Right renal pelvis (tissue), 4 donors: ENCODE measurements at regions not wholly inside any gene's neighbourhood (a gene's known extent, or its start where the extent isn't known, plus 50 kb on each side); places are given as distances from the start of the nearest gene placed in this dataset.

Experiments
- DNase-seq, 4 donors: peaks; one replicate each; pipeline ENCODE4 v3.0.0-alpha.2; 2013; ENCODE audit warnings: low read depth in 4 of 4, low spot score in 3 of 4, missing footprints in 1 of 4

- DNase-seq: no peak
Measured at GRCh38 chr10:78566284-78567111, 502.3 kb upstream of the ZMIZ1 start.

GRCh38 chr10:78567680-78568455, 500.9 kb upstream of the ZMIZ1 start:
- DNase-seq: no peak

- no peak for DNase-seq
Measured at GRCh38 chr10:78568620-78569019, 500.1 kb upstream of the ZMIZ1 start.

GRCh38 chr10:78570633-78571235, 498.0 kb upstream of the ZMIZ1 start:
- no peak for DNase-seq

- DNase-seq: no peak
Measured at GRCh38 chr10:78571286-78571685, 497.5 kb upstream of the ZMIZ1 start.

- DNase-seq: no peak
Measured at GRCh38 chr10:78571891-78572290, 496.9 kb upstream of the ZMIZ1 start.

- DNase-seq: no peak
Measured at GRCh38 chr10:78572565-78572964, 496.2 kb upstream of the ZMIZ1 start.

GRCh38 chr10:78574547-78574946, 494.2 kb upstream of the ZMIZ1 start:
- DNase-seq: no peak

- no peak for DNase-seq
Measured at GRCh38 chr10:78575400-78575799, 493.4 kb upstream of the ZMIZ1 start.

- DNase-seq: no peak
Measured at GRCh38 chr10:78576276-78576675, 492.5 kb upstream of the ZMIZ1 start.

GRCh38 chr10:78577712-78578111, 491.1 kb upstream of the ZMIZ1 start:
- no peak for DNase-seq

GRCh38 chr10:78578929-78579328, 489.8 kb upstream of the ZMIZ1 start:
- no peak for DNase-seq

- DNase-seq: no peak
Measured at GRCh38 chr10:78579576-78579975, 489.2 kb upstream of the ZMIZ1 start.

- no peak for DNase-seq
Measured at GRCh38 chr10:78579995-78580394, 488.8 kb upstream of the ZMIZ1 start.

- no peak for DNase-seq
Measured at GRCh38 chr10:78581133-78581694, 487.6 kb upstream of the ZMIZ1 start.

GRCh38 chr10:78582540-78582939, 486.2 kb upstream of the ZMIZ1 start:
- no peak for DNase-seq

GRCh38 chr10:78584266-78584665, 484.5 kb upstream of the ZMIZ1 start:
- DNase-seq: no peak

- DNase-seq: peak in 1 of 4 donors; percentile 40
Measured at GRCh38 chr10:78584681-78585080, 484.1 kb upstream of the ZMIZ1 start.

GRCh38 chr10:78585952-78586351, 482.8 kb upstream of the ZMIZ1 start:
- DNase-seq: no peak

GRCh38 chr10:78588194-78588811, 480.5 kb upstream of the ZMIZ1 start:
- no peak for DNase-seq

GRCh38 chr10:78589687-78590086, 479.1 kb upstream of the ZMIZ1 start:
- DNase-seq: no peak
